H1 (cell line): ENCODE measurements at regions not wholly inside any gene's neighbourhood (a gene's known extent, or its start where the extent isn't known, plus 50 kb on each side); places are given as distances from the start of the nearest gene placed in this dataset.

Experiments
- ATF2 ChIP-seq: IDR thresholded peaks from 2 replicates; pipeline ENCODE4 v1.6.1; 2012; ENCODE audit warnings: low read length, inconsistent platforms
- CREB1 ChIP-seq: IDR thresholded peaks from 2 replicates; pipeline ENCODE4 v1.6.1; 2012; ENCODE audit warnings: inconsistent platforms
- CTCF ChIP-seq, 3 experiments: IDR thresholded peaks; 1 replicate in 2 of 3; 2 replicates in 1 of 3; pipeline versions ENCODE4 v1.5.1 to v1.6.1; 2011; ENCODE audit warnings: low read length in 3 of 3, mild to moderate bottlenecking in 3 of 3, inconsistent platforms in 2 of 3, low read depth in 1 of 3, moderate library complexity in 1 of 3; ENCODE audit not compliant: insufficient read depth in 1 of 3; ENCODE audit errors: control extremely low read depth in 1 of 3
- EGR1 ChIP-seq: IDR thresholded peaks from 2 replicates; pipeline ENCODE4 v1.6.1; 2011; ENCODE audit warnings: low read depth, low read length, borderline replicate concordance
- GTF2F1 ChIP-seq: IDR thresholded peaks from 2 replicates; pipeline ENCODE4 v1.6.1; 2012; ENCODE audit warnings: low read depth, low read length, improper control_type of control experiment, borderline replicate concordance
- POLR2A ChIP-seq, 2 experiments: IDR thresholded peaks; 1 replicate in 1 of 2; 2 replicates in 1 of 2; pipeline ENCODE4 v1.6.1; 2011; ENCODE audit warnings: low read depth in 2 of 2, low read length in 2 of 2, mild to moderate bottlenecking in 2 of 2; ENCODE audit errors: control extremely low read depth in 1 of 2
- POLR2AphosphoS5 ChIP-seq: IDR thresholded peaks from 2 replicates; pipeline ENCODE4 v1.6.1; 2011; ENCODE audit warnings: low read depth, low read length
- SP1 ChIP-seq: IDR thresholded peaks from 2 replicates; pipeline ENCODE4 v1.6.1; 2011; ENCODE audit warnings: low read depth, low read length

GRCh38 chr6:105757512-105758200 is 328.5 kb upstream of the PRDM1 start:
- no peak for TF ChIP-seq CREB1
- TF ChIP-seq POLR2A (IDR thresholded peaks at IDR 0.05; ENCODE audit: control extremely low read depth in 1 of 2, low read depth in 2 of 2, low read length in 2 of 2): no peak
- TF ChIP-seq GTF2F1: no peak
- TF ChIP-seq ATF2: no peak
- TF ChIP-seq POLR2AphosphoS5: no peak
- TF ChIP-seq CTCF (IDR thresholded peaks at IDR 0.05; ENCODE audit: control extremely low read depth in 1 of 3, insufficient read depth in 1 of 3, low read depth in 1 of 3, low read length in 3 of 3): no peak
- TF ChIP-seq EGR1: no peak
- TF ChIP-seq SP1: no peak
